GM19438 (cell line): ENCODE measurements at regions not wholly inside any gene's neighbourhood (a gene's known extent, or its start where the extent isn't known, plus 50 kb on each side); places are given as distances from the start of the nearest gene placed in this dataset.
"Not testable (repeated sequence)": the region's sequence is repeated elsewhere in the genome, so short reads cannot be mapped to it uniquely, and the experiment has no call there.

Experiments used
- ATAC-seq: cut with Tn5 transposase; IDR thresholded peaks from one replicate; pipeline ENCODE4 v1.9.1; 2021; ENCODE audit warnings: low read depth; ENCODE audit not compliant: unreplicated experiment

- ATAC-seq, result not testable (repeated sequence)
Observed at GRCh38 chr14:44721395-44721794, 214.3 kb upstream of the FSCB start.

DNA sequence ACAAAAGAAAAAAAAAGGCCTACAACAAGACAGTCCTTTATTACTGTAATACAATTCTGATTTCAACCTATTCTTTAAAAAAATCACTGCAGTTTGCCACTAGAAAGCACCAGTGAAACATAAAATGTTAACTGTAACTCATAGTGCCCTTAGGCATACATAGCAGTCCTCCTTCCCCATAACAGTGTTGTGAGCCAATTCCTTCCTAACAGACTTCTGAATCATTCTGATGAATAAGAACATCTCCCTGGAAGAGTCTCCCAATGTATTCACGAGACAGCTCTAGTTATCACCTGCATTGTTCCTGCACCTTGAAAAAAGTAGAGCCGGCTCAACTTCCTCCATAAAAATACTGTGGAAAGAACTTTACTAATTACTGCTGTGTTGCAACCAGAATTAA, 213.6 kb upstream of the FSCB start:
- ATAC-seq, result no peak

DNA sequence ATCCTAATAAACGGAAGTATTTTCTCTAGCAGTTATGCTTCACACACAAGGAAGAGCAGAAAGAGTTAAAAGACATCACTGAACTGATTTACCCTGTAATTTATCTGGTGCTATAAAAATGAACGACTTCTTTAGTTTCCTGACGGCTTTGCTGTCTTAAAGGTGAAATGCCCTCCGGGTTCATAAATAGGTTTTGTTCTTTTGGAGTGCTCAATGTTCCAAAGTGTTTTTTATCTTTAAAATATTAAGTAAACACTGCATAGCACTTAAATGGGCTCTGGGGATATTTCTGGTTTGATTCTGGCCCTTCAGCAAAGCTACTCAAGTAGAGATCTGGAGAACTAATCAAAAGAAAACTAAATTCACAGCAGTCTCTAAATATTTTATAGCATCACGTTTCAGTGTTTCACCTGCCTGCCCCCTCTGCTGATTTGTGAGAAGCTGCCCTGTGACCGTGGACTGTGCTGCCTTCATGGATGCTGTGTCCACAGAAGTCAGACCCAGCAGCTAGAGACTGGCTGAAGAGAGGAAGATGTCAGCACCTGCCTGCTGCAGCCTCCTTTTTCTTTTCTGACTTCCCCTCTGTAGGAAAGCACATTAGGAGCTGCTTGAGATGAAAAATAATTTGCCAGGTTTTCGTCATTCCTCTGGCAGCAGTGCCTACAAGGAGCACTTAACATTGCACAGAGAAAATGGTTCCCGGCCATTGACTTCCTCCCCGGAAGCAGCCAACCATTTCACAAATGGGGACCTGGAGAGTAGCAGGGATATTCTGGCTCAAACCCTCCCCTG, 205.1 kb upstream of the FSCB start:
- no peak for ATAC-seq

- no peak for ATAC-seq
Observed at GRCh38 chr14:44701563-44702263, 194.6 kb upstream of the FSCB start.

- ATAC-seq, result no peak
Observed at GRCh38 chr14:44700694-44701093, 193.6 kb upstream of the FSCB start.

GRCh38 chr14:44700184-44700583, 193.1 kb upstream of the FSCB start:
- ATAC-seq, result no peak

DNA sequence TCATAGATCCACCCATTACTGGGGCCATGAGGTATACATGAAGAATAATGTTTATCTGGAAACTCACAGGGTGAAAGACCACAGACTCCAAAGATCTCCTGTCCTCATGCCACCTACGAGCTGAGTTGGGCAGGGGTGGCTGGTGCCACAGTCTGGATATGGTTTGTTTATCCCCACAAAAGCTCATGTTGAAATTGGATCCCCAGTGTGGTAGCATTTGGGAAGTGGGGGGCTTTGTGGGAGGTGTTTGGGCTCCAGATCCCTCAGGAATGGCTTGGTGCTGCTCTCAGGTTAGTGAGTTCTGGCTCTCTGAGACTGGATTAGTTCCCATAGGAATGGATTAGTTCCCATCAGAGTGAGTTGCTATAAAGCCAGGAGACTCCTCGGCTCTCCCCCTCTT, 192.3 kb upstream of the FSCB start:
- ATAC-seq, result no peak

DNA sequence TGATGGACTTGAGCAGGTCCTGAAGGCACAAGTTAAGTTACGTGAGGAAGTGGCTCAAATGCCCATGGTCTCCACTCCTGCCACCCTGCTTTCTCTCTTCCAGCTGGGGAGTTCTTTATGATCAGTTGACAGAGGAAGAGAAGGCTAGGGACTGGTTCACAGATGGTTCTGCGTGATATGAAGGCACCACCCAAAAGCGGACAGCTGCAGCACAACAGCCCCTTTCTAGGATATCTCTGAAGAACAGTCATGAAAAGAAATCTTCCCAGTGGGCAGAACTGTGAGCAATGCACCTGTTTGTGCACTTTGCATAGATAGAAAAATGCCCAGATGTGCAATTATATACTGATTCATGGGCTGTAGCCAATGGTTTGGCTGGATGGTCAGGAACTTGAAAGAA, 162.4 kb upstream of the FSCB start:
- ATAC-seq, result no peak

- ATAC-seq, result no peak
Observed at GRCh38 chr14:44663136-44663535, 156.1 kb upstream of the FSCB start.

DNA sequence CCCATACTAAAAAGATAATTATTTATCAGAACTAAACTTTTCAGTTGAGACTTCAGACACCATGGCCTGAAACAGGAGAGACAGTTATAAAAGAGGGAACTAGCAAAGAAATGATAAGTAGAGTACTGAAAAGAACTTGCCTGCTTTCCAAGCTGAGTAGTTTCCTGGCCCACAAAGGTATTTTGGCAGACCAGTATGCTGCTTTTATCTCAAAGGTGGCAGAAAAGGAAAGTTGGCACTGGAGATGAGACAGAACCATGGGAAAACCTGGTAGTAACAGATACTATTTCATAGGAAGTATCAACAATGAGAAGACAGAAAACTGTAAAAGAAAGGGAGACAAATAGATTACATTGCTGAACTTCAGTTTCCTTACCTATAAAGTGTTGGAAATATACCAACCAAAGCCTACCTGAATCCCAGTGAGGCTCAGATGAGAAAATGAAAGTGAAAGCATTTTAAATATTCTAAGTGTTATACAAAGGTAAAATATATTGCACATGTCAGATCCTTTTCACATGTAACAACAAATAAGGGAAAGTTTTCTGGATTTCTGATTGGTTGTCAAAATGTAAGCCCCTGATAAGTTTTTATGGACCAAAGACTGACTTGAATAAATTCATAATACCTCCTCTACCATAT, 155.3 kb upstream of the FSCB start:
- ATAC-seq, result no peak

DNA sequence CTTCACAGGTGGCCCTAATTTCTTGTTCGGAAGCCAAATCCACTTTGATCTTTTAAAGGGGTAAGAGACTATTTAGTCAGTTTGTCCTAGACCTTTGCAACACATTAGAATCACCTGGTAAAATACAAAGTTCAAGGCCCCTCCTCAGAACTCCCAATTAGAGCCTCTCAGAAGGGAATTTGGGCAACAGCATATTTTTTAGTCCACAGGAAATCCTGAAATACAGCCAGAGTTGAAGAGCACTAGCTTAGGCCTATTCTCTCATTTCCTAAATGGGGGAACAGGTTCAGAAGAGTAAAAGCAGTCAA, 151.3 kb upstream of the FSCB start:
- no peak for ATAC-seq

DNA sequence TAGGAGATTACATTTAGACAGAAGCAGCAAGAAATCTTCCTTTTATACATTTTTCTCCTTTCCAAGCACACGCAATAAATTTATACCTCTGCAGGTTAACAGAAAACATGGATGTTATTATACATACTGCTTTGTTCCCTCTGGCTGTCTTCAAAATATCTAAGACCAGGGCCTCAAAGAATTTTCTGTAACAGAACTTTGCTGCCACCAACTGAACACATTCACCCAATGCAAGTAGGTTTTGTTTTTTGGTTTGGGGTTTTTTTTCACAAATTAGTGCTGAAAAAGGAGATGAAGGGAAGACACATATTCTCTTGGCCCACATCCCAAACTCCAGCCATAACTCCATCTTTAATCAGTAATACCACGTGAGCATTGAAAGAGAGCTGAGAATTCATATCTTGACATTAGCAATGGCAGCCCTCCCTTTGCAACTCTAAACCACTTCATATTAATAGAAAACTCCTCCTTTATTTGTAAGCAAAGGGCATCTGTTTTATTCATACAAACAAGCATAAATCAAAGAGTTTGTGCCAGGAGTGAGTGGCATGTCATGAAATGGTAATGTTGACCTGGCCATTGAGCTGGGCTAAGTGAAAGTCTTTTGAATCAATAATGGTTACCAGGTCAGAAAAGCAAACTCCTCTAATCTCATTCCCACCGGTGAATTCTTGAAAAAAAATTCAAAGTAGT, 150.8 kb upstream of the FSCB start:
- no peak for ATAC-seq

DNA sequence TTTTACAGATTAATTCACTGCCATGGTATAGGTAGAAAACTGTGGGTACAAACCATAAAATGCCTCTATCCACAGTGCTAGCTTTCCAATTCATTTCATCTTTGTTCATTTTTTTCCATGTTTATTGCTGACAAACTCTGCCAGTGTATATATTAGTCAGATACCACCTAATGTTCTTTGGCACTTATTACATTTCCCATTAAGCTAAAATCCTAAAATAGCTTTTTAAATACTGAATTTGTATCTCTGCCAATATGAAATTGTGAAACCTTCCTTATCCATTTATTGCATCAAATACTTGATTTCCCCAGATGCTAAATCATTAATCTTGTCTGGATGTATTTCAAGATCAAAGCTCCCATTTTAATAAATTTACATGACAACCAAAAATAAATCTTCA, 150.1 kb upstream of the FSCB start:
- no peak for ATAC-seq

DNA sequence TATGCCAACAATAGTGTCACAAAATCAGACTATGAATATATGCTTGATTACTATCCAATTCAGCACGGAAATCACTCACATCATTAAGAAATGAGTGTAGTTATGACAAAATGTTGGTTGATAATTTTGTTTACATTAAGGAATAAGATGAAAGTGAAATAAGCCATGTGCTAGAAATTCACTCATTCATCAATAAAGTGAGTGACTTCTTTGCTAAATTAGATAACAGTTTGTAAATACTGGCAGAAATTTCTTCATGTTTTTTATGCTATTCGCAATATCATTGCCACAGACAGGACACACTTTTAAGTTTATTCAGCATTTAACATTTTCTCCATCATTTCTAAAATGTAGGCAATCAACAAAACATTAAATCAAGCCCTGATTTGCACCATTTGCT, 147.5 kb upstream of the FSCB start:
- ATAC-seq, result no peak

GRCh38 chr14:44653641-44654040, 146.6 kb upstream of the FSCB start:
- no peak for ATAC-seq

DNA sequence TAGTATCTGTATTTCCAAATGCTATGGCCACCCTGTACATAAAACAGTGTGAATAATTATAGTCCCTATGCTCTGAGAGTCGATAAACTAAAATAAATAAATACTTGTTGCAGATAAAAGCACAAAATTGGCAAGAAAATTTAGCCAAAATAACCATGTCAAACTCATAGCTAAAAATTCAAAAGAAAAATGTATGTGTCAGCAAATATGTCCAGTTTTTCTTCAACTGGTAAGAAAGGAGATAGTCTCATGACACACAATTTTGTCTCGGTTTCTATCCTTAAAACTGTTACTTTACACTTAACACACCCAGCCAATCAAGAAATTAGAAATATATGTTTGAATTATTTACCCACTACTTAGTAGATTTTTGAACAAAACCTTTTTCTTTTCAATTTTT, 145.6 kb upstream of the FSCB start:
- no peak for ATAC-seq

- no peak for ATAC-seq
Observed at GRCh38 chr14:44649061-44649460, 142.0 kb upstream of the FSCB start.

- ATAC-seq, result no peak
Observed at GRCh38 chr14:44640416-44640815, 133.3 kb upstream of the FSCB start.

- no peak for ATAC-seq
Observed at GRCh38 chr14:44639781-44640385, 132.8 kb upstream of the FSCB start.

- ATAC-seq, result no peak
Observed at GRCh38 chr14:44634692-44635091, 127.6 kb upstream of the FSCB start.

DNA sequence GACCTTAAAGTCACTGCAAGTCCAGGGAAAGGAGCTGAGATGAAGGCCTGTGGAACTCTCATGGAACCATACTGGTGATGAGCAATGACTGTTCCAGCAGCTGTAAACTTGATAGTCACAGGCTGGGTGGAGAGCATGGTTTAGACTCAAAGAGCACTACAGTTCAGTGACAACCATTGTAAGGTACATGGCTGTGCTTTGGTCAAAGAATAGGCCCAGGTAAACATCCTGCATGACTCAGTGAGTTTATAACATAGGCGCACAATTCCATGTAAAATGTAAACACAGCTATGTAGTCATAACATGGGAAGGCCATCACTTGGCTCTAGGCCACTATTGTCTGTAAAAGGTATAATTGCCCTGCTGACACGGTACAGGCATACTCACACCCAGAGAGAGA, 119.3 kb upstream of the FSCB start:
- no peak for ATAC-seq
